ENCODE measurements at regions not wholly inside any gene's neighbourhood (a gene's known extent, or its start where the extent isn't known, plus 50 kb on each side); places are given as distances from the start of the nearest gene placed in this dataset.
A peak's percentile ranks its signal among the peaks of the same experiment; 100 is the strongest.

DNA sequence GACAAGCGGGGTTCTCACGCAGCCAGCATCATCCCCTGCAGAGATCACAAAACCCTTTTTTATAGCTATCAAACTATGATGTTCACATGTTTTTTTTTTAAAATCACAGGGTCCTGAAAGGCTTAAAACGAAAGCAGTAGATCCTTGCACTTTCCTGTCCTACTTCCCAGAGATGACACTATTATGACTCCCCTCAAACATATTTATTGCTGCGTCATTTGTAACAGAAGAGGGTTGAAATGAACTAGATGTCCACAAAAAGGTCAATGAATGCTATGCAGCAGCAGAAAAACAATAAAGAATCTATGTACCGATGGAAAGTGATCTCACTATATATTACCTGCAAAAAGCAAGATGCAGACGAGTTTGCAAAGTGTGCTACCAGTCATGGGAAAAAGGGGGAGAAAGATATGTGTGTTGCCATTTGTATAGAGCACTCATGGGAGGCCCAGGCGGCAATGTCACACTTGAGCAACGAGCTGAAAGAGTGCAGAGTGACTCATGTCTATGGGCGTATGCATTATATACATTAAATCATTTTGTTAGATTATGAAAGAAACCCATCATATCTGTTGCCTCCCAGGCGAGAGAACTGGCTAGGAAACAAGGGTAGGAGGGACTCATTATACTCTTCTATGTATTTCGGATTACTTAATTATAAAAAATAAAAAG lies 68.9 kb upstream of the PARP1 start:
- H3K4me1 Mint-ChIP-seq = peaks cover 6% of the 10 kb centered on the region
- H3K36me3 Mint-ChIP-seq (ENCODE audit: low read depth) = no peaks in the 10 kb centered on the region
- no peaks in the 10 kb centered on the region for H3K9me3 Mint-ChIP-seq (ENCODE audit: low read depth)
- no peak overlapping the region for H3K4me3 Mint-ChIP-seq
- ATAC-seq (no peak), DNase-seq (no peak)
- ChIA-PET POLR2A (no interaction called here), CTCF (interaction anchor here (1.2 kb wide), 2 partner anchors 16 to 69 kb away, joined by 3 to 4 read pairs; partner anchors contain the start of gene PARP1)
- intact Hi-C loops (cut with DNase I, micrococcal nuclease) = no loop called here
- H3K27me3 Mint-ChIP-seq = peaks cover 1% of the 10 kb centered on the region
- H3K27ac Mint-ChIP-seq = no peak overlapping the region

DNA sequence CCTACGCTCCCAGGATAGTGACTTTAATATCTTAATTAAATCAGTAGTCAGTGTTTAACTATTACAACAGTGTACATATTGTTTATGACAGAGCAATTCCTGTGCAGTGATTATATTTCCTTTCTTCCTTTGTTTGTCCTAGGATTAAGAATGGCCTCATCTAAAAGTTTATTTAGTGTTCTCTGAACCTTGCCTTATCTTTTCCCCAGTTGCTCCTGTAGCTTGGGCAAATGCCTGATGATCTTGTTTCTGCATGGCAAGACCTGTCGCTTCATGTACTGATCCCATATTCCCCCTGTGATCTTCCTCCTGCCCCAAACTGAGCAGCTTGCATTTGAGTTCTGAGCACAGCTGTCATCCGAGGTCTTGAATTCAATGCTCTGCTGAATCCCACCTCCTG lies 69.1 kb upstream of the STUM start:
- no peaks in the 10 kb centered on the region for H3K36me3 Mint-ChIP-seq (ENCODE audit: low read depth)
- H3K27me3 Mint-ChIP-seq = peaks cover 11% of the 10 kb centered on the region
- CTCF ChIA-PET = no interaction called here
- H3K4me1 Mint-ChIP-seq = peaks cover 6% of the 10 kb centered on the region
- POLR2A ChIA-PET = no interaction called here
- H3K27ac Mint-ChIP-seq = no peak overlapping the region
- intact Hi-C loops (cut with DNase I, micrococcal nuclease) = no loop called here
- no peak for DNase-seq
- H3K4me3 Mint-ChIP-seq = no peak overlapping the region
- no peak for ATAC-seq
- no peaks in the 10 kb centered on the region for H3K9me3 Mint-ChIP-seq (ENCODE audit: low read depth)

DNA sequence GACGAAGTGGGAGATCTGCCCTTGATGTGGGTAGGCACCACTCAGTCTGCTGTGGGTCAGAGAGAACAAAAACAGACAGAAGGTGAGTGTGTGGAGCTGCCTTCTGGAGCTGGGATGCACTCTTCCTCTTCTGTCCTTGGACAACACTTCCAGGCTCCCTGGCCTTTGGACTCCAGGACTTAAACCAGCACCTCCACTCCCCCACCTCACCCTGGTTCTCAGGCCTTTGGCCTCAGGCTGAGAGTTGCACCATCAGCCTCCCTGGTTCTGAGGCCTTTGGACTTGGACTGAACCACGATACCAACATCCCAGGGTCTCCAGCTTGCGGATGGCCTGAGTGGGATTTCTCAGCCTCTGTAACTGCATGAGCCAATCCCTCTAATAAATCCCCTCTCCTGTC lies 68.1 kb upstream of the STUM start:
- POLR2A ChIA-PET = no interaction called here
- ATAC-seq = no peak
- H3K9me3 Mint-ChIP-seq (ENCODE audit: low read depth) = no peaks in the 10 kb centered on the region
- H3K27me3 Mint-ChIP-seq = peaks cover 15% of the 10 kb centered on the region
- H3K4me3 Mint-ChIP-seq = no peak overlapping the region
- no peak for DNase-seq
- H3K36me3 Mint-ChIP-seq (ENCODE audit: low read depth) = no peaks in the 10 kb centered on the region
- intact Hi-C loops (cut with DNase I, micrococcal nuclease) = no loop called here
- CTCF ChIA-PET = no interaction called here
- H3K27ac Mint-ChIP-seq = no peak overlapping the region
- H3K4me1 Mint-ChIP-seq = peaks cover under 1% of the 10 kb centered on the region

DNA sequence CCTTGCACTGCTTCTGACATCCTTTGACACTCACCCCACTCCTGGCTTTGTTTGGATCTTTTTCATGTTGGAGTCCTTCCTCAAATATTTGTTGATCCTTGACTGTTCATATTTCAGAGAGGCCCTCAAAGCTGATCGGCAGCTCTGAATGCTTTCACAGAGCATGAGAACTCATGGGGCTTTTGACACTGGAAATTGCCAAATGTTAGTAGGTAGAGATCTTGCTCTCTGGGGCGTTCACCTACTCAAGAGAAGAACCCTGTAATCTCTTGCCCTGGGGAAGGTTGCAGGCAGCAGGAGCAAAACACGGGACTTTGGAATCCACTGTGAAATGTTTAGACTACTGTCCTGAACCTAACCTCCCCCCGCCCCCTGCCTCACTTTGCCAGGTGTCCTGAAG lies 67.4 kb upstream of the STUM start:
- ATAC-seq (no peak), DNase-seq (no peak)
- intact Hi-C loops (cut with DNase I, micrococcal nuclease) = no loop called here
- Mint-ChIP-seq H3K9me3 (ENCODE audit: low read depth) (no peaks in the 10 kb centered on the region), H3K36me3 (ENCODE audit: low read depth) (no peaks in the 10 kb centered on the region), H3K4me1 (peaks cover 5% of the 10 kb centered on the region), H3K27ac (no peak overlapping the region), H3K4me3 (no peak overlapping the region), H3K27me3 (peaks cover 17% of the 10 kb centered on the region)
- CTCF ChIA-PET = interaction anchor here (1.1 kb wide), 1 partner anchor 22 kb away, joined by 3 read pairs; no protein-coding TSS in a partner anchor
- POLR2A ChIA-PET = no interaction called here

DNA sequence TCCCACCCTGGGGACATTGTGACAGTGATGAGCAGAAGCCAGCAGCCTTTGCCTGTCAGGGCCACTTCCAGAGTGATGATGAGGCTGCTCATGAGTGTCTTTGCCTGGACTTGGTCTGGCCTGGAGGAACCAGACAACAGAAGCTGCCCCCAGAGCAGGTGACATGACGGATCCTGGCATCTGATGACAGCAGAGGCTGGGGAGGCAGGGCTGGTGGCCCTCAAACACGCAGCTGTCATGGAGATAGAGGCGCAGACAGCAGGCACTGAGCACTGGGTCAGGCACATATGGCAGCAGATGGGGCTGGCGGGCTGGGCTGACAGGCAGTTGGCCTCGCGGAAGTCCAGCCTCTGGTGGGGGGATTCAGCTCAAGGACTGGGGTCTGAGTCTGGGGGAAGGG lies 66.4 kb upstream of the STUM start:
- Mint-ChIP-seq H3K36me3 (ENCODE audit: low read depth) (no peaks in the 10 kb centered on the region), H3K4me3 (no peak overlapping the region)
- CTCF ChIA-PET = interaction anchor here (1.1 kb wide), 1 partner anchor 23 kb away, joined by 3 read pairs; no protein-coding TSS in a partner anchor

DNA sequence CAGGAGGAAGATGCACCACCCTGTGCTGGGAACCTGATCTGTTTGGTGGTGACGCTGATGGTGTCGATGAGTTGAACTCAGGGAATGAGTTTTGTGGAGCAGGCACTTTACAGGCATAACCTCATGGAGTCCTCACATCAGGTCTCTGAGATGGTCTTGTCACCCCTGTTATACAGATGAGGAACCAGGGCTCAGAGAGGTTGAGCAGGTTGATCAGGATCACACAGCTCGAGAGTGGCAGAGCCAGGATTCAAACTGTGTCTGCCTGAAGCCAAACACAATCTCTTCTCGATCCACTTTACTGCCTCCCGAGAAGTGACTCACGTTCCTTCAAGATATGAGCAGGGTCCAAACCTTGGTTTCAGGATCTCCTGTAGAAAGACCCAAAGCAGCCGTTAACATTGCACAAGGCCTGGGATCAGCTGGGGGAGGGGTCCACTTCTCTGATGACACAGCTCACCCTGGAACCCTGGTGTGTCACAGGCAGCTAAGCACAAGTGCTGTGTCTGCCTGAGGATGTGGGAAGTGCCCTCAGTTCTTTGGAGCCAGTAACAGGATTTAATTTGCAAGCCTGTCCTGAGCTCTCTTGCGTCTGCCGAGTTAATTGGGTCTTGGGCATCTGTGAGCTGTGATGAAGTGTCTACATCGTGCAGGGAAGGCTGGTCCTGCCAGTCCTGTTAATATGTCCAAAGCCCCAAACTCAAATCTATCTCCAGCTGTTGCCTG lies 65.4 kb upstream of the STUM start:
- no peak overlapping the region for H3K4me3 Mint-ChIP-seq
- H3K9me3 Mint-ChIP-seq (ENCODE audit: low read depth) = no peaks in the 10 kb centered on the region
- ATAC-seq (no peak), DNase-seq (no peak)
- no peaks in the 10 kb centered on the region for H3K36me3 Mint-ChIP-seq (ENCODE audit: low read depth)
- ChIA-PET POLR2A (no interaction called here), CTCF (interaction anchor here (1.4 kb wide), 1 partner anchor 26 kb away, joined by 4 read pairs; no protein-coding TSS in a partner anchor)
- no peak overlapping the region for H3K27ac Mint-ChIP-seq
- intact Hi-C loops (cut with DNase I, micrococcal nuclease) = no loop called here
- H3K27me3 Mint-ChIP-seq = peaks cover 28% of the 10 kb centered on the region
- H3K4me1 Mint-ChIP-seq = peaks cover 15% of the 10 kb centered on the region

More for the DNA sequence above, 66.4 kb upstream of the STUM start:
- no peak for DNase-seq
- peaks cover 26% of the 10 kb centered on the region for H3K27me3 Mint-ChIP-seq
- no peak overlapping the region for H3K27ac Mint-ChIP-seq
- intact Hi-C loops (cut with DNase I, micrococcal nuclease) = no loop called here
- H3K4me1 Mint-ChIP-seq = peaks cover 15% of the 10 kb centered on the region
- no peaks in the 10 kb centered on the region for H3K9me3 Mint-ChIP-seq (ENCODE audit: low read depth)
- ATAC-seq = no peak
- POLR2A ChIA-PET = no interaction called here

DNA sequence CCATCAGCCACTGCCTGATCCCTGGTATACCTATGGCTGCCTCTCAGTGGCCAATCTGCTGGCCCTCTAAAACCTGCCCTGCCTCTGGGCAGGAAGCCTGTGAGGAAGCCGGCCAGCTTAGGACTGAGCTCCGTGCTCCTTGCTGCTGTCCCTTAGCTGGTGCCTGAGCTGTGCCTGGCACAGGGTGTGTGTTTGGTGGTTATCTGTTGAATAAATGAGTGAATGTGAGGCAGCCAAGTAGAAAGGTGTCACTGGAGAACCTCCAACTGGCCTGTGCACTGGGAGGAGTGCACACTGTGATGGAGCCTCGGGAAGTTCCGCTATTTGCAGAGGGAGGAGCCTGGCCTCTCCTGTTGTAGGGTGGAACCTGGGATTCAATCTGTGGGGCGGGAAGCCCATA lies 63.4 kb upstream of the STUM start:
- Mint-ChIP-seq H3K4me3 (no peak overlapping the region), H3K27ac (no peak overlapping the region), H3K4me1 (peaks cover 18% of the 10 kb centered on the region), H3K36me3 (ENCODE audit: low read depth) (no peaks in the 10 kb centered on the region), H3K9me3 (ENCODE audit: low read depth) (no peaks in the 10 kb centered on the region), H3K27me3 (peaks cover 28% of the 10 kb centered on the region)
- DNase-seq = no peak
- no peak for ATAC-seq
- CTCF ChIA-PET = no interaction called here
- intact Hi-C loops (cut with DNase I, micrococcal nuclease) = no loop called here
- POLR2A ChIA-PET = no interaction called here

DNA sequence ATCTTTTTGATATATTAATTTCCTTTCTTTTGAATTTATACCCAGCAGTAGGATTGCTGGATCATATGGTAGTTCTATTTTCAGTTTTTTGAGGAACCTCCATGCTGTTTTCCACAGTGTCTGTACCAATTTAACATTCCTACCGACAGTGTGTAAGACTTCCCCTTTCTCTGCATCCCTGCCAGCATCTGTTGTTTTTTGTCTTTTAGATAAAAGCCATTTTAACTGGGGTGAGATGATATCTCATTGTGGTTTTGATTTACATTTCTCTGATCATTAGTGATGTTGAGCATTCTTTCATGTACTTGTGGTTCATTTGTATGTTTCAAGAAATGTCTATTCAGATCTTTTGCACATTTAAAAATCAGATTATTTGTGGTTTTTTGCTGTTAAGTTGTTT lies 62.4 kb upstream of the STUM start:
- intact Hi-C loops (cut with DNase I, micrococcal nuclease) = no loop called here
- Mint-ChIP-seq H3K27me3 (peaks cover 28% of the 10 kb centered on the region), H3K4me3 (no peak overlapping the region), H3K36me3 (ENCODE audit: low read depth) (no peaks in the 10 kb centered on the region), H3K27ac (no peak overlapping the region), H3K4me1 (peaks cover 18% of the 10 kb centered on the region), H3K9me3 (ENCODE audit: low read depth) (no peaks in the 10 kb centered on the region)
- ATAC-seq (no peak), DNase-seq (no peak)
- ChIA-PET CTCF (interaction anchor here (1.0 kb wide), 1 partner anchor 18 kb away, joined by 3 read pairs; no protein-coding TSS in a partner anchor), POLR2A (no interaction called here)

DNA sequence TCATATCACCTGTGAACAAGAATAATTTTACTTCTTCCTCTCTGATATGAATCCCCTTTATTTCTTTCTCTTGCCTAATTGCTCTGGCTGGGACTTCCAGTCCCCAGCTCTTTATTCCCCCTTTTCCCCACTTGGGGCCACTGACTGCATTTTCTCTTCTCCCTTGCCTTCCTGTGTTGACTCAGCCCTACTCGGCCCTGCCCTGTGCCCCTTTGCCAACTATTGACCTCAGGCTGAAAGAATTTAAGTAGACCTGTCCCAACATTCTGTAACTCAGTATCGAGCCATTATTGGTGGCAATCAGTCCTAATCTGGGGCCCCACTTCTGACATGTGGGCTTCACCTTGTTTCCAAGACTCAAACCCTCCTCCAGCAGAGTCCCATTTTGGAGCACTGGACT lies 60.6 kb upstream of the STUM start:
- ChIA-PET CTCF (no interaction called here), POLR2A (no interaction called here)

DNA sequence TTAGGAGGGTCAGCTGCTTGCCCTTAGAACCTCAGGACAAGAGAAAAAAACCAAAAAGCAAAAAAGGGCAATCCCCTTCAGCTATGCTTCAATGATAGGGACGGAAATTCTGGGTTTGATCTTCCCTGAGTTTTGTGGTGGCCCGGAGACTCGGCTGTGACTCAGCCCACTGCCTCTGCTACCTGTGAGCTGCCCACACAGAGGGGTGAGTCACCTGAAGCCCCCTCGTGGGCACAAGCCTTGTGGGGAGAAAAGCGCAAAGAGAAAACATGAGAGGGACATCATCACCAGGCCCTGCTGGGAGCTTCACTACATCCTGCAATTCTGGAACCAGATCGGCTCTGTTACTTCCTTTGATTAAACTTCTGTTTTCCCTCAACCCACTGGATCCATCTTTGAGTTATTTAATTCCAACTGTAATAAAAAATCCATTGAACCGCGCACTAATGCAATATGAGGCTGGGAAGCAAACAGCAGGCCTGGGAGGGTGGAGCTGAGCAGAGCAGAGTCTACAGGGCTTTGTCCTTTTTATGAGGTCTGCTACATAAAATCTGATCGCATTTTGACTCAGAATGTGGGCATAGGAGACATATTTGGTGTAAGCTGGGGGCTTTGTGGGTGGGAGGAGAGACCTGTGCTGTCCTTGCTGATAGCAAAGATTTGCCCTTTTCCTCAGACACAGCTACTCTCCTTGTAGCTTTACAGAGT lies 58.7 kb upstream of the STUM start:
- H3K9me3 Mint-ChIP-seq (ENCODE audit: low read depth) = no peaks in the 10 kb centered on the region
- H3K4me3 Mint-ChIP-seq = no peak overlapping the region
- intact Hi-C loops (cut with DNase I, micrococcal nuclease) = no loop called here
- DNase-seq = no peak
- no peak overlapping the region for H3K27ac Mint-ChIP-seq
- no peaks in the 10 kb centered on the region for H3K36me3 Mint-ChIP-seq (ENCODE audit: low read depth)
- peaks cover 16% of the 10 kb centered on the region for H3K27me3 Mint-ChIP-seq
- peak; percentile 23 for ATAC-seq
- POLR2A ChIA-PET = no interaction called here
- peaks cover 18% of the 10 kb centered on the region for H3K4me1 Mint-ChIP-seq
- CTCF ChIA-PET = interaction anchor here (0.6 to 1.7 kb wide), 5 partner anchors 14 to 329 kb away, joined by 3 to 6 read pairs (median 4); no protein-coding TSS in a partner anchor

More for the DNA sequence above, 60.6 kb upstream of the STUM start:
- Mint-ChIP-seq H3K27ac (no peak overlapping the region), H3K4me1 (peaks cover 18% of the 10 kb centered on the region), H3K27me3 (peaks cover 23% of the 10 kb centered on the region), H3K36me3 (ENCODE audit: low read depth) (no peaks in the 10 kb centered on the region), H3K4me3 (no peak overlapping the region), H3K9me3 (ENCODE audit: low read depth) (no peaks in the 10 kb centered on the region)
- intact Hi-C loops (cut with DNase I, micrococcal nuclease) = no loop called here
- ATAC-seq (no peak), DNase-seq (no peak)

DNA sequence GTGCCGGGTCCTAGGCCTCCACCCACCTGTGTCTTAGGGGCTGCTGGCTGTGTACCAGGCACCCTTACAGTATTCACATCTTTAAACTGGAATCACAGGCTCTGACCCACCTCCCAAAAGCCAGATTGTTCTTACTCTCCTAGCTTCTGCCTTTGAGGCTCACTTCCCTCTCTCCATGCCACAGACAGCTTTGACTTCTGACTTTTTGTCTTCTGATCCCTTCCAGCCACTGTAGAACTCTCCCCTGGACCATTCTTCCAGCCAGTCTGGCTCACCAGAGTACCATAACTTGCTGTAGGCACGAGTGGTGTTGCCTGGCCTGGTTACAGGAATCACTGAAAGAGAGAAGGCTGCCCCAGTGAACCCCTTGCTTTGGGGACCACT lies 58.1 kb upstream of the STUM start:
- intact Hi-C loops (cut with DNase I, micrococcal nuclease) = no loop called here
- CTCF ChIA-PET = interaction anchor here (0.5 to 1.7 kb wide), 4 partner anchors 14 to 66 kb away, joined by 3 to 5 read pairs (median 3); no protein-coding TSS in a partner anchor

More for the DNA sequence above, 58.1 kb upstream of the STUM start:
- no peak for ATAC-seq
- Mint-ChIP-seq H3K36me3 (ENCODE audit: low read depth) (no peaks in the 10 kb centered on the region), H3K4me3 (no peak overlapping the region), H3K27me3 (peaks cover 12% of the 10 kb centered on the region), H3K4me1 (peaks cover 18% of the 10 kb centered on the region), H3K9me3 (ENCODE audit: low read depth) (no peaks in the 10 kb centered on the region), H3K27ac (no peak overlapping the region)
- no peak for DNase-seq
- POLR2A ChIA-PET = no interaction called here

All from activated CD4-positive, alpha-beta T cell treated with anti-CD3 and anti-CD28 coated beads for 36 hours (primary cell).